ENCODE measurements at regions not wholly inside any gene's neighbourhood (a gene's known extent, or its start where the extent isn't known, plus 50 kb on each side); places are given as distances from the start of the nearest gene placed in this dataset.

DNA sequence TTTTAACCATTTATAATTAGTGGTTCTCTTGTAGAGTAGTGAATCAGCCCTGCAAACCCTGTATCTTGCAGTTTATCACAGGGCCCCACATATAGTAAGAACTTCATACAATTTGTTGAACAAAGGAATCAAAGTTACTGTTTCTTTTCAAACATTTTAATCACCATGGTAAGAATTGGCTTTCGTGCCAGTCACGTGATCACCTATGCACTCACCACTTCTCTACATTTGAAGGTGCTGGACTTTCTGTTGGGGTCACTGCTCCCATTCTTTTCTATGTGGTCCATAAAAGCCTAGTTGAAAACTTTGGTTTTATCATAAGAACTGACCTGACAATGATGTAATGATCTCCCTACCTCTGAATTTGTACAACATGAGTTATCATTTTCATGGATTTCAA lies 426.4 kb upstream of the CPEB2 start:
- Histone ChIP-seq H3K27me3 (ENCODE audit: control insufficient read depth, insufficient read depth, low read length, poor library complexity, severe bottlenecking) (no peaks in the 10 kb centered on the region), H3K9ac (ENCODE audit: extremely low read depth, low read length, poor library complexity, severe bottlenecking) (no peak overlapping the region), H3K4me1 (ENCODE audit: control insufficient read depth, insufficient read depth, low read length) (peaks cover 5% of the 10 kb centered on the region), H3K36me3 (ENCODE audit: control insufficient read depth, insufficient read depth, low read length) (no peaks in the 10 kb centered on the region), H3K27ac (ENCODE audit: low read depth, low read length) (no peak overlapping the region), H3K9me3 (ENCODE audit: control insufficient read depth, low read length) (no peaks in the 10 kb centered on the region), H3K4me3 (ENCODE audit: low read length) (no peak overlapping the region)
- no peaks in the 10 kb centered on the region for H3K36me3 Mint-ChIP-seq (ENCODE audit: low read depth)
- no peaks in the 10 kb centered on the region for H3K9me3 Mint-ChIP-seq
- H3K27me3 Mint-ChIP-seq (ENCODE audit: insufficient read depth) = peaks cover 8% of the 10 kb centered on the region
- H3K4me3 Mint-ChIP-seq = no peak overlapping the region
- peaks cover 7% of the 10 kb centered on the region for H3K4me1 Mint-ChIP-seq
- no peak overlapping the region for H3K27ac Mint-ChIP-seq
- TF ChIP-seq, protein P1, sequence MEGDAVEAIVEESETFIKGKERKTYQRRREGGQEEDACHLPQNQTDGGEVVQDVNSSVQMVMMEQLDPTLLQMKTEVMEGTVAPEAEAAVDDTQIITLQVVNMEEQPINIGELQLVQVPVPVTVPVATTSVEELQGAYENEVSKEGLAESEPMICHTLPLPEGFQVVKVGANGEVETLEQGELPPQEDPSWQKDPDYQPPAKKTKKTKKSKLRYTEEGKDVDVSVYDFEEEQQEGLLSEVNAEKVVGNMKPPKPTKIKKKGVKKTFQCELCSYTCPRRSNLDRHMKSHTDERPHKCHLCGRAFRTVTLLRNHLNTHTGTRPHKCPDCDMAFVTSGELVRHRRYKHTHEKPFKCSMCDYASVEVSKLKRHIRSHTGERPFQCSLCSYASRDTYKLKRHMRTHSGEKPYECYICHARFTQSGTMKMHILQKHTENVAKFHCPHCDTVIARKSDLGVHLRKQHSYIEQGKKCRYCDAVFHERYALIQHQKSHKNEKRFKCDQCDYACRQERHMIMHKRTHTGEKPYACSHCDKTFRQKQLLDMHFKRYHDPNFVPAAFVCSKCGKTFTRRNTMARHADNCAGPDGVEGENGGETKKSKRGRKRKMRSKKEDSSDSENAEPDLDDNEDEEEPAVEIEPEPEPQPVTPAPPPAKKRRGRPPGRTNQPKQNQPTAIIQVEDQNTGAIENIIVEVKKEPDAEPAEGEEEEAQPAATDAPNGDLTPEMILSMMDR (conservative IDR thresholded peaks at IDR 0.05) = no peak
- WGBS, 2 experiments (ENCODE audit: insufficient coverage in 1 of 2, insufficient read length in 1 of 2) = 93 to 100% methylated on average over 2 of the region's 2 CpGs
- no peak for DNase-seq

DNA sequence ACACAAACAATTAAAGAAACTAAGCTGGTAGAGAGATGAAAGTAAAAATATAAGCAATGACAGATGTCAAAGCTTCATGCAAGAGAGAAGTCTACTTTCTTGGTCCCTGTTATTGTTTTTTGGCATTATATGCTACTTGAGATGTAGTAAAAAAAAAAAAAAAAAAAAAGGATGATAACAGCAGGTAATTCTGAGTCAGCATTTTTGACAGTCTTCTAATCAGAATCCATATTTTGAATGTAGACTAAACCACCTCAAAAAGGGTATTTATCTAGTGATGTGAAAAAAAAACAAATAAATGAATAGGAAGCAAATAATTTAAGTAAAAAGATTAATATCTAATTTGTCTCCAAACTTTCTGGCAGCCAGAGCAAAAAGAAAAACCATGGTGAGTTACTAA lies 422.2 kb upstream of the CPEB2 start:
- no peak overlapping the region for H3K27ac Mint-ChIP-seq
- no peaks in the 10 kb centered on the region for H3K4me1 Mint-ChIP-seq
- no peak for DNase-seq
- Histone ChIP-seq H3K36me3 (ENCODE audit: control insufficient read depth, insufficient read depth, low read length) (no peaks in the 10 kb centered on the region), H3K27ac (ENCODE audit: low read depth, low read length) (no peak overlapping the region), H3K4me3 (ENCODE audit: low read length) (no peak overlapping the region), H3K9me3 (ENCODE audit: control insufficient read depth, low read length) (no peaks in the 10 kb centered on the region), H3K9ac (ENCODE audit: extremely low read depth, low read length, poor library complexity, severe bottlenecking) (no peak overlapping the region), H3K4me1 (ENCODE audit: control insufficient read depth, insufficient read depth, low read length) (no peaks in the 10 kb centered on the region), H3K27me3 (ENCODE audit: control insufficient read depth, insufficient read depth, low read length, poor library complexity, severe bottlenecking) (no peaks in the 10 kb centered on the region)
- no peak overlapping the region for H3K4me3 Mint-ChIP-seq
- no peaks in the 10 kb centered on the region for H3K9me3 Mint-ChIP-seq
- H3K27me3 Mint-ChIP-seq (ENCODE audit: insufficient read depth) = peaks cover 2% of the 10 kb centered on the region
- H3K36me3 Mint-ChIP-seq (ENCODE audit: low read depth) = no peaks in the 10 kb centered on the region
- TF ChIP-seq, protein P1 (conservative IDR thresholded peaks at IDR 0.05) = no peak

DNA sequence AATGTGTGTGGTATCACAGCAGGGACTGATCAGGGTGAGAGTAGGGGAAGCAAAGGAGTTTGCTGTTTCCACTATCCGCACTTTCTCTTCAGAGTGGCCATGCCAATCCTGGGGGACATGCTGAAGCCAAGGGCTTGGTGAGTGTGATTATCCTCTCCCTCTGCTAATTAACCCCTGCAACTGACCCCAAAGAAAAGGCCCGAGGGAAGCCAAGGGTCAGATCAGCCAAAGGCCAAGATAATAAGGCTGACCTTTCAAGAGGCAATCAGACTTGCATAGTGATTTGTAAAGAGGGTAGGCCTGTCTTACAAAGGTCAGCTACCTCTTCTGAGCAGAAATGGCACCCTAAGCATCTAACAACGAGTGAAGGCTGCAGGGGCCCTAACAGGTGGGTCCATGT lies 420.5 kb upstream of the CPEB2 start:
- no peaks in the 10 kb centered on the region for H3K4me1 Mint-ChIP-seq
- no peak overlapping the region for H3K4me3 ChIP-seq (ENCODE audit: low read length)
- WGBS, 2 experiments (ENCODE audit: insufficient coverage in 1 of 2, insufficient read length in 1 of 2) = 48 to 100% methylated on average over 1 to 3 of the region's 3 CpGs

More for the DNA sequence above, 420.5 kb upstream of the CPEB2 start:
- H3K36me3 ChIP-seq (ENCODE audit: control insufficient read depth, insufficient read depth, low read length) = no peaks in the 10 kb centered on the region
- H3K9me3 Mint-ChIP-seq = peaks cover 3% of the 10 kb centered on the region
- H3K4me3 Mint-ChIP-seq = no peak overlapping the region
- no peaks in the 10 kb centered on the region for H3K9me3 ChIP-seq (ENCODE audit: control insufficient read depth, low read length)
- no peaks in the 10 kb centered on the region for H3K4me1 ChIP-seq (ENCODE audit: control insufficient read depth, insufficient read depth, low read length)
- TF ChIP-seq, protein P1 (conservative IDR thresholded peaks at IDR 0.05) = no peak
- no peaks in the 10 kb centered on the region for H3K36me3 Mint-ChIP-seq (ENCODE audit: low read depth)
- H3K27me3 ChIP-seq (ENCODE audit: control insufficient read depth, insufficient read depth, low read length, poor library complexity, severe bottlenecking) = no peaks in the 10 kb centered on the region
- H3K27ac ChIP-seq (ENCODE audit: low read depth, low read length) = no peak overlapping the region
- no peak overlapping the region for H3K27ac Mint-ChIP-seq
- peaks cover 2% of the 10 kb centered on the region for H3K27me3 Mint-ChIP-seq (ENCODE audit: insufficient read depth)
- DNase-seq = no peak
- H3K9ac ChIP-seq (ENCODE audit: extremely low read depth, low read length, poor library complexity, severe bottlenecking) = no peak overlapping the region
